GM12891 (cell line): ENCODE measurements at regions not wholly inside any gene's neighbourhood (a gene's known extent, or its start where the extent isn't known, plus 50 kb on each side); places are given as distances from the start of the nearest gene placed in this dataset.

Source experiments
- POLR2A ChIP-seq: IDR thresholded peaks from 2 replicates; pipeline ENCODE4 v1.6.1; 2011; ENCODE audit warnings: low read depth, low read length, control low read depth
- POLR2AphosphoS5 ChIP-seq: IDR thresholded peaks from 2 replicates; pipeline ENCODE4 v1.6.1; 2011; ENCODE audit warnings: low read depth, low read length, control low read depth
- POU2F2 ChIP-seq: IDR thresholded peaks from 2 replicates; pipeline ENCODE4 v1.6.1; 2011; ENCODE audit warnings: low read depth, mild to moderate bottlenecking, control low read depth, low read length, moderate library complexity
- SPI1 ChIP-seq: IDR thresholded peaks from 2 replicates; pipeline ENCODE4 v1.6.1; 2011; ENCODE audit warnings: low read depth, low read length, control low read depth
- TAF1 ChIP-seq: IDR thresholded peaks from 2 replicates; pipeline ENCODE4 v1.6.1; 2011; ENCODE audit warnings: low read depth, low read length, control low read depth

GRCh38 chr17:79237448-79238053 lies 162.9 kb downstream of the ENGASE start:
- no peak for TF ChIP-seq POLR2AphosphoS5
- TF ChIP-seq POLR2A: no peak
- TF ChIP-seq SPI1: no peak
- no peak for TF ChIP-seq TAF1
- no peak for TF ChIP-seq POU2F2
